Spleen (tissue), 7 donors: ENCODE measurements at regions not wholly inside any gene's neighbourhood (a gene's known extent, or its start where the extent isn't known, plus 50 kb on each side); places are given as distances from the start of the nearest gene placed in this dataset.

Source experiments
- CTCF ChIP-seq, 11 experiments: fragments of 200-600 bp in 7 of 11; fragments of 450-650 bp in 4 of 11; sonication (generic) in 4 of 11; IDR thresholded peaks in 8 of 11; conservative IDR thresholded peaks in 3 of 11; 1 replicate in 7 of 11; 2 replicates in 4 of 11; pipeline versions ENCODE4 v1.4.0 to v1.8.0; 2016 to 2021; ENCODE audit warnings: antibody characterized with exemption in 11 of 11, inconsistent platforms in 4 of 11, mild to moderate bottlenecking in 1 of 11
- POLR2AphosphoS5 ChIP-seq, 3 donors: sonication (generic); formaldehyde crosslinking; IDR thresholded peaks; one replicate each; pipeline ENCODE4 v1.5.1; 2017; ENCODE audit warnings: antibody characterized with exemption in 3 of 3
- donor health status: DM: no; HTN: no; CAD: no; lungs with moderate emphysema.
- donor health status: DM: no; HTN: no; CAD: no.
- donor health status: DM: no; HTN: no; CAD: no.

- no peak for TF ChIP-seq CTCF (IDR thresholded peaks at IDR 0.05 in 8 of 11, conservative IDR thresholded peaks at IDR 0.05 in 3 of 11)
- TF ChIP-seq POLR2AphosphoS5 (IDR thresholded peaks at IDR 0.05), result no peak
These were observed 572.9 kb upstream of the SOX9 start for GRCh38 chr17:71547904-71548303.
